ENCODE measurements at regions not wholly inside any gene's neighbourhood (a gene's known extent, or its start where the extent isn't known, plus 50 kb on each side); places are given as distances from the start of the nearest gene placed in this dataset.

DNA sequence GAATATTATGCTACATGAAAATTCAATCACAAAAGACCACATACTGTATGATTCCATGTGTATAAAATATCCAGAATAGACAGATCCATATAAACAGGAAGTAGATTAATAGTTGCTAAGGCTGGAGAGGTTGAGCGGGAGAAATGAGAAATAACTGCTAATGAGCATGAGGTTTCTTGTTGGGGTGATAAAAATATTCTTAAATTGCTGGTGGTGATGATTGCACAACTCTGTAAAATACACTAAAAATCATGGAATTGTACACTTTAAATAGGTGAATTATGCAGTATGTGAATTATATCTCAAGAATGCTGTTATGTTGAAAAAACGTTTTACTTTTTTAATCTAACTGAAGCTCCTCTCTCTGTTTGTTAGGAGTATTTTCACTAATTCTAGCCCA is 101.8 kb upstream of the CREB1 start (continued):
- TF ChIP-seq TARDBP (IDR thresholded peaks at IDR 0.05; ENCODE audit: borderline replicate concordance) (no peak), ATF7 (IDR thresholded peaks at IDR 0.05; ENCODE audit: low read depth) (no peak), SIN3A (IDR thresholded peaks at IDR 0.05; ENCODE audit: low read depth, low read length) (no peak), GATAD2B (conservative IDR thresholded peaks at IDR 0.05; ENCODE audit: low read depth) (no peak), BMI1 (IDR thresholded peaks at IDR 0.05; ENCODE audit: borderline replicate concordance) (no peak), SREBF1 (IDR thresholded peaks at IDR 0.05; ENCODE audit: low read length) (no peak)

DNA sequence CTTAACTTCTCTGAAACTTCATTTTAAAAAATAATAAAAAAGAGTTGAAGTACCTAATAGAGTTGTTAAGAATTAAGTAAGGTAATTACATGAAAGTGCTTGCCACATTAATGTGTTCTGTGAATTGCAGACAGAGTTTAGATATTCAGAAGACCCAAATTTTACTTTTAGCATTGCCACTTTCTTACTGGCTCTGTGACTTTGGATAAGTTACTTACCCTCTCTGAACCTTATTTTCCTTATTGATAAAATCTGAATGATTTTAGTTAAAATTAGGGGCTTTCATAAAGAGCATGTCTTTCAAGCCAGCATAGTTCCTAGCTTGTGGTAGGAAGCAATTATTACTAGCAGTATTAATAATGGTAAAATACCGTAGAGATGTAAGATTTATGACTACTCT is 101.2 kb upstream of the CREB1 start:
- WGBS (ENCODE audit: insufficient coverage, insufficient replicate concordance, low lambda C conversion rate, missing lambda C conversion rate), result 100% methylated on average over 1 of the region's 1 CpG
- Histone ChIP-seq H3K27ac (ENCODE audit: control insufficient read depth, insufficient read depth) (no peak overlapping the region), H3K79me2 (ENCODE audit: control insufficient read depth, insufficient read depth, low read length) (no peaks in the 10 kb centered on the region), H3K36me3 (ENCODE audit: control insufficient read depth in 2 of 2, insufficient read depth in 2 of 2, low read length in 1 of 2) (no peaks in the 10 kb centered on the region), H2AFZ (ENCODE audit: control insufficient read depth, low read depth, low read length) (no peak overlapping the region), H3K9ac (ENCODE audit: control insufficient read depth, insufficient read depth, low read length) (no peak overlapping the region), H4K20me1 (ENCODE audit: control insufficient read depth, insufficient read depth) (no peaks in the 10 kb centered on the region), H3K4me1 (ENCODE audit: control insufficient read depth, insufficient read depth, low read length) (peaks cover 5% of the 10 kb centered on the region; the same call in 1 of the 2 replicates), H3K27me3 (replicated peaks in 1 of 2; ENCODE audit: control insufficient read depth in 2 of 2, insufficient read depth in 2 of 2, low read length in 1 of 2) (no peaks in the 10 kb centered on the region), H3K4me3 (no peak overlapping the region), H3K9me3 (replicated peaks; ENCODE audit: control insufficient read depth, insufficient read depth, low read length) (no peaks in the 10 kb centered on the region; the same call in 2 of the 3 replicates), H3K4me2 (ENCODE audit: control insufficient read depth, insufficient read depth) (no peak overlapping the region)
- ATAC-seq (no peak), FAIRE-seq (peak; percentile 41), DNase-seq (ENCODE audit: low read depth, low spot score) (no peak)
- intact Hi-C loops (cut with micrococcal nuclease; ENCODE audit: unreplicated experiment) (no loop called here), in situ Hi-C loops (cut with MboI) (no loop called here)
- no TSS peak for BruUV-seq (replicated peaks)
- ChIA-PET SMC1A (ENCODE audit: uncharacterized antibody, unreplicated experiment) (no interaction called here), CTCF (no interaction called here), POLR2A (interaction anchor here (0.6 kb wide), 1 partner anchor 19 kb away, joined by 3 read pairs; no protein-coding TSS in a partner anchor), RAD21 (ENCODE audit: unreplicated experiment) (no interaction called here)
- TF ChIP-seq, protein P1, sequence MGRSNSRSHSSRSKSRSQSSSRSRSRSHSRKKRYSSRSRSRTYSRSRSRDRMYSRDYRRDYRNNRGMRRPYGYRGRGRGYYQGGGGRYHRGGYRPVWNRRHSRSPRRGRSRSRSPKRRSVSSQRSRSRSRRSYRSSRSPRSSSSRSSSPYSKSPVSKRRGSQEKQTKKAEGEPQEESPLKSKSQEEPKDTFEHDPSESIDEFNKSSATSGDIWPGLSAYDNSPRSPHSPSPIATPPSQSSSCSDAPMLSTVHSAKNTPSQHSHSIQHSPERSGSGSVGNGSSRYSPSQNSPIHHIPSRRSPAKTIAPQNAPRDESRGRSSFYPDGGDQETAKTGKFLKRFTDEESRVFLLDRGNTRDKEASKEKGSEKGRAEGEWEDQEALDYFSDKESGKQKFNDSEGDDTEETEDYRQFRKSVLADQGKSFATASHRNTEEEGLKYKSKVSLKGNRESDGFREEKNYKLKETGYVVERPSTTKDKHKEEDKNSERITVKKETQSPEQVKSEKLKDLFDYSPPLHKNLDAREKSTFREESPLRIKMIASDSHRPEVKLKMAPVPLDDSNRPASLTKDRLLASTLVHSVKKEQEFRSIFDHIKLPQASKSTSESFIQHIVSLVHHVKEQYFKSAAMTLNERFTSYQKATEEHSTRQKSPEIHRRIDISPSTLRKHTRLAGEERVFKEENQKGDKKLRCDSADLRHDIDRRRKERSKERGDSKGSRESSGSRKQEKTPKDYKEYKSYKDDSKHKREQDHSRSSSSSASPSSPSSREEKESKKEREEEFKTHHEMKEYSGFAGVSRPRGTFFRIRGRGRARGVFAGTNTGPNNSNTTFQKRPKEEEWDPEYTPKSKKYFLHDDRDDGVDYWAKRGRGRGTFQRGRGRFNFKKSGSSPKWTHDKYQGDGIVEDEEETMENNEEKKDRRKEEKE (IDR thresholded peaks at IDR 0.05), result no peak
- TF ChIP-seq CHD2 (IDR thresholded peaks at IDR 0.05; ENCODE audit: borderline replicate concordance, low read depth, low read length) (no peak), BCL11A (IDR thresholded peaks at IDR 0.05; ENCODE audit: low read depth, low read length) (no peak), HDGF (IDR thresholded peaks at IDR 0.05) (no peak), SUPT20H (IDR thresholded peaks at IDR 0.05; ENCODE audit: borderline replicate concordance, control insufficient read depth, low read depth, low read length) (no peak), NFYB (IDR thresholded peaks at IDR 0.05; ENCODE audit: insufficient read depth, low read depth, low read length) (no peak), BACH1 (IDR thresholded peaks at IDR 0.05; ENCODE audit: borderline replicate concordance) (no peak), SIX5 (IDR thresholded peaks at IDR 0.05; ENCODE audit: low read depth, low read length, severe bottlenecking) (no peak)
- TF ChIP-seq, protein P2, sequence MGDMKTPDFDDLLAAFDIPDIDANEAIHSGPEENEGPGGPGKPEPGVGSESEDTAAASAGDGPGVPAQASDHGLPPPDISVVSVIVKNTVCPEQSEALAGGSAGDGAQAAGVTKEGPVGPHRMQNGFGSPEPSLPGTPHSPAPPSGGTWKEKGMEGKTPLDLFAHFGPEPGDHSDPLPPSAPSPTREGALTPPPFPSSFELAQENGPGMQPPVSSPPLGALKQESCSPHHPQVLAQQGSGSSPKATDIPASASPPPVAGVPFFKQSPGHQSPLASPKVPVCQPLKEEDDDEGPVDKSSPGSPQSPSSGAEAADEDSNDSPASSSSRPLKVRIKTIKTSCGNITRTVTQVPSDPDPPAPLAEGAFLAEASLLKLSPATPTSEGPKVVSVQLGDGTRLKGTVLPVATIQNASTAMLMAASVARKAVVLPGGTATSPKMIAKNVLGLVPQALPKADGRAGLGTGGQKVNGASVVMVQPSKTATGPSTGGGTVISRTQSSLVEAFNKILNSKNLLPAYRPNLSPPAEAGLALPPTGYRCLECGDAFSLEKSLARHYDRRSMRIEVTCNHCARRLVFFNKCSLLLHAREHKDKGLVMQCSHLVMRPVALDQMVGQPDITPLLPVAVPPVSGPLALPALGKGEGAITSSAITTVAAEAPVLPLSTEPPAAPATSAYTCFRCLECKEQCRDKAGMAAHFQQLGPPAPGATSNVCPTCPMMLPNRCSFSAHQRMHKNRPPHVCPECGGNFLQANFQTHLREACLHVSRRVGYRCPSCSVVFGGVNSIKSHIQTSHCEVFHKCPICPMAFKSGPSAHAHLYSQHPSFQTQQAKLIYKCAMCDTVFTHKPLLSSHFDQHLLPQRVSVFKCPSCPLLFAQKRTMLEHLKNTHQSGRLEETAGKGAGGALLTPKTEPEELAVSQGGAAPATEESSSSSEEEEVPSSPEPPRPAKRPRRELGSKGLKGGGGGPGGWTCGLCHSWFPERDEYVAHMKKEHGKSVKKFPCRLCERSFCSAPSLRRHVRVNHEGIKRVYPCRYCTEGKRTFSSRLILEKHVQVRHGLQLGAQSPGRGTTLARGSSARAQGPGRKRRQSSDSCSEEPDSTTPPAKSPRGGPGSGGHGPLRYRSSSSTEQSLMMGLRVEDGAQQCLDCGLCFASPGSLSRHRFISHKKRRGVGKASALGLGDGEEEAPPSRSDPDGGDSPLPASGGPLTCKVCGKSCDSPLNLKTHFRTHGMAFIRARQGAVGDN (IDR thresholded peaks at IDR 0.05), result no peak
- TF ChIP-seq, protein P3, sequence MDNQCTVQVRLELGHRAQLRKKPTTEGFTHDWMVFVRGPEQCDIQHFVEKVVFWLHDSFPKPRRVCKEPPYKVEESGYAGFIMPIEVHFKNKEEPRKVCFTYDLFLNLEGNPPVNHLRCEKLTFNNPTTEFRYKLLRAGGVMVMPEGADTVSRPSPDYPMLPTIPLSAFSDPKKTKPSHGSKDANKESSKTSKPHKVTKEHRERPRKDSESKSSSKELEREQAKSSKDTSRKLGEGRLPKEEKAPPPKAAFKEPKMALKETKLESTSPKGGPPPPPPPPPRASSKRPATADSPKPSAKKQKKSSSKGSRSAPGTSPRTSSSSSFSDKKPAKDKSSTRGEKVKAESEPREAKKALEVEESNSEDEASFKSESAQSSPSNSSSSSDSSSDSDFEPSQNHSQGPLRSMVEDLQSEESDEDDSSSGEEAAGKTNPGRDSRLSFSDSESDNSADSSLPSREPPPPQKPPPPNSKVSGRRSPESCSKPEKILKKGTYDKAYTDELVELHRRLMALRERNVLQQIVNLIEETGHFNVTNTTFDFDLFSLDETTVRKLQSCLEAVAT (IDR thresholded peaks at IDR 0.05), result no peak

All from GM12878 (cell line).